SHP77 (cell line): ENCODE measurements at regions not wholly inside any gene's neighbourhood (a gene's known extent, or its start where the extent isn't known, plus 50 kb on each side); places are given as distances from the start of the nearest gene placed in this dataset.
"Not testable (repeated sequence)": the region's sequence is repeated elsewhere in the genome, so short reads cannot be mapped to it uniquely, and the experiment has no call there.

Source experiments
- DNase-seq, 2 experiments: peaks; one replicate each; lab custom pipeline; 2025; lab: John Stamatoyannopoulos, UW

DNA sequence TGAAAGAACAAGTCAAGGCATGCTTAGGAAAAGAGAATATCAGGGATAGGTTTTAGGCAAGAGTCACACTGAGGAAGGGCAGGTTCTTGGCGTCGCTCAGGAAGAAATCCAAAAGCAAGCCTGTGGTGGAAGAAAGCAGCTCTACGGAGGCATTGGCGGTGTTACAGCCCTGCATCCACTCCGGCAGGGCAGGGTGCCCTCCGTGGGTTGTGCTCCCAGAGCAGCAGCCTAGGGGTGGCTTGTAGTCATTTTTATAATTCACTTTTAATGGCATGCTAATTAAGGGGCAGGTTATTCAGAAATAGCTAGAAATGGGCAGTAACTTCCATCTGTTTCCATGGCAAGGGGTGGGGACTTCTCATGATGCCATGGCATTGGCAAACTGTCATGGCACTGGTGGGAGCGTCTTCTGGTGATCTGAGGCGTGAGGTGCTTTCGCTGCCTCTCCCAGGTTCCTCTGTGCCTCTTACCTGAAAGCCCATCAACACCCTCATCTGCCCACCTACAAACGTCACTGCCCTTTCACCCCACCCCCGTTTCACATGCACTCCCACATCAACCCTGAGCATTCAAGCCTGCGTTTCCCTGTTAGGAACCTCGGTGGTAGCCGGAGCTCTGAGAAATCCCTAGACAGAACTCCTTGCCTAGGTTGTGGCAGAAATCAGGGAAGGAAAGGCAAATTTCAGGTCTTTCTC lies 1763.8 kb upstream of the TPTE start:
- not testable (repeated sequence) for DNase-seq

DNA sequence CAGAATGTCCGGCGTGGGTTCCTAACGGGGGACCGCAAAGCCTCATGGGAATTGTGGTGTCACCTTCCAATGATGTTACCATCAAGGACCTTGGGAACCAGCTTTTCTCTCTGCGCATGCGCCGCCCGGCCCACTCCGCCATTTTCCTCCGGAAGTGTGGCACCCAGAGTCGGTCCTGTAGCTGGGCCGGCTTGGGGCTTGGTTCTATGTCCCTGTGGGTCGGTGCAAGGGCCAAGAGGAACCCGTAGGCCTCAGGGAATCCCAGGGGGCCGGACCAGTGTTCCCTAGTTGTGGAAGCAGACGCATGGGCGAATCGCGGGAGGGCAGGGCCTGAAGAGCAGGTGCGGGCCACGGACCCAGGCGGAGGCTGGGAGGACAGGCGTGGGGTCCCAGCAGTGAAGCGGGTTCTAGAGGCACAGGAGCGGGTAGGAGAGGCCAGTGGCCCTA lies 1762.4 kb upstream of the TPTE start:
- DNase-seq, result peak; percentile 39 to 51

- DNase-seq, result not testable (repeated sequence)
These were observed 1759.1 kb upstream of the TPTE start for GRCh38 chr21:8762241-8762640.

GRCh38 chr21:8764416-8764815 lies 1757.0 kb upstream of the TPTE start:
- not testable (repeated sequence) for DNase-seq

DNA sequence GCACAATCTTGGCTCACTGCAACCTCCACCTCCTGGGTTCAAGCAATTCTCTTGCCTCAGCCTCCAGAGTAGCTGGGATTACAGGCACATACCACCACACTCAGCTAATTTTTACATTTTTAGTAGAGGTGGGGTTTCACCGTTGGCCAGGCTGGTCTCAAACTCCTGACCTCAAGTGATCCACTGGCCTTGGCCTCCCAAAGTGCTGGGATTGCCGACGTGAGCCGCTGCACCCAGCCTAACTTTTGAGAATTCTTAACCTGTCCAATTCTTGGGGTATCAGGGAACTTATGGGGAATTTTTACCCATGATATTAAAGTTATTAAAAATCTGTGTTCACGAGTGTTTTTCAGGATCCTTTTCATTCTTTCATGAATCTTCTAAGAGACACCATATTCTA lies 1755.2 kb upstream of the TPTE start:
- DNase-seq, result not testable (repeated sequence)

- not testable (repeated sequence) for DNase-seq
These were observed 1748.4 kb upstream of the TPTE start for GRCh38 chr21:8772910-8773514.

- not testable (repeated sequence) for DNase-seq
These were observed 1745.7 kb upstream of the TPTE start for GRCh38 chr21:8775591-8776215.

DNA sequence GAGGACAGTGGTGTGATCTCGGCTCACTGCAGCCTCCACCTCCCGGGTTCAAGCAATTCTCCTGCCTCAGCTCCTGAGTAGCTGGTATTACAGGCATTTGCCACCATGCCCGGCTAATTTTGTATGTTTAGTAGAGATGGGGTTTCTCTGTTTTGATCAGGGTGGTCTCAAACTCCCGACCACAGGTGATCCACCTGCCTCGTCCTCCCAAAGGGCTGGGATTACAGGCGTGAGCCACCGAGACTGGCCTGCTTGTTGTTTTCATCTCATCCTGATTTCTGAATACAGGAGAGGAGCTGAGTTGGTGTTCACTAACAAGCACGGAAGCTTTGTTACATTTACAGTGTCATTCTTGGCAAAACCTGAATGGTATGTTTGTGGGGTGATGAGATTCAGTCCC lies 1744.1 kb upstream of the TPTE start:
- not testable (repeated sequence) for DNase-seq

DNA sequence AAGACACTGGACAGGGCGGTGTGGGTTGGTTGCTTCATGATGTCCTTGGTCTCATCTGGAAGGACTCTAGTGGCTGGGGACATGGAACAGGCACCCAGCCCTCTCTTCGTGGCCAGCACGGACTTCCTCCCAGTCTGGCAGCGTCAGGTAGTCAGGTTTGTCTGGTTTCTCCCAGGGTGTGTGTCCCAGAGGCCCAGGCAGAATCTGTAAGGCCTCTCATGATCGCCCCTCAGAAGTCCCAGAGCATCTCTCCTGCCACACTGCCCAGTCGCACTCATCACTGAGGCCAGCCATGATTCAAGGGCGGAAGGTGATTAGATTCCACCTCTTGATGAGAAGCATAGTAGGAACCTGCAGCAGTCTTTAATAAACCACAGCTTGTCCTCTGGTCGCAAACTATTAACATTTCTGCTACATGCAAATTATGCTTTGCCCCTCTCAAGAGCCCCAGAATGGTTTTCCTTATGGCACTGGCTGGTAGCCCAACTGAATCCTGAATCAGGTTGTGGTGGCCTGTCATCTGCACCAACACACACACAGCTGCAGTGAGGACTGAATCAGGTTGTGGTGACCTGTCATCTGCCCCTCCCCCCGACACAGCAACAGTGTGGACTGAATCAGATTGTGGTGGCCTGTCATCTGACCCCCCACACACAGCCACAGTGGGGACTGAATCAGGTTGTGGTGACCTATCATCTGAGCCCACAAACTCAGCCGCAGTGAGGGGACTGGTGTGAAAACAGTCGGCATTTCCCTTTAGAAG lies 1742.9 kb upstream of the TPTE start:
- not testable (repeated sequence) for DNase-seq

DNA sequence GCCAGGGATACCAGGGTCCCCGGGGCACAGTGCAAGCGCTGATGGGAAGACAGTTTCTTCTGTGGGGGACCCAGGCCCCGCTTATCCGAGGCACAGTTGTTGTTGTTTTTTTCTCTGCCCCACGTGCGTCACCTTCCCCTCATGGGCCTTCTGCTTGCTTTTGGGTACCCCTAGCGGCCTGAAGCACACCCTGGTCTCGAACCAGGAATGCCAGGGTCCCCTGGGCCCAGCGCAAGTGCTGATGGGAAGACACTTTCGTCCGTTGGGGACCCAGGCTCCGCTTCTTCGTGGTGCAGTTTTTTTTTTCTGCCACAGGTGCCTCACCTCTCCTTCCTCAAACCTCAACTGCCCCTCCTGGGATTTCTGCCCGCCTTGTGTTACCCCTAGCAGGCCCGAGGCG lies 1708.5 kb upstream of the TPTE start:
- not testable (repeated sequence) for DNase-seq

GRCh38 chr21:8834264-8834663 lies 1687.1 kb upstream of the TPTE start:
- DNase-seq, result not testable (repeated sequence)
